ENCODE measurements at regions not wholly inside any gene's neighbourhood (a gene's known extent, or its start where the extent isn't known, plus 50 kb on each side); places are given as distances from the start of the nearest gene placed in this dataset.

DNA sequence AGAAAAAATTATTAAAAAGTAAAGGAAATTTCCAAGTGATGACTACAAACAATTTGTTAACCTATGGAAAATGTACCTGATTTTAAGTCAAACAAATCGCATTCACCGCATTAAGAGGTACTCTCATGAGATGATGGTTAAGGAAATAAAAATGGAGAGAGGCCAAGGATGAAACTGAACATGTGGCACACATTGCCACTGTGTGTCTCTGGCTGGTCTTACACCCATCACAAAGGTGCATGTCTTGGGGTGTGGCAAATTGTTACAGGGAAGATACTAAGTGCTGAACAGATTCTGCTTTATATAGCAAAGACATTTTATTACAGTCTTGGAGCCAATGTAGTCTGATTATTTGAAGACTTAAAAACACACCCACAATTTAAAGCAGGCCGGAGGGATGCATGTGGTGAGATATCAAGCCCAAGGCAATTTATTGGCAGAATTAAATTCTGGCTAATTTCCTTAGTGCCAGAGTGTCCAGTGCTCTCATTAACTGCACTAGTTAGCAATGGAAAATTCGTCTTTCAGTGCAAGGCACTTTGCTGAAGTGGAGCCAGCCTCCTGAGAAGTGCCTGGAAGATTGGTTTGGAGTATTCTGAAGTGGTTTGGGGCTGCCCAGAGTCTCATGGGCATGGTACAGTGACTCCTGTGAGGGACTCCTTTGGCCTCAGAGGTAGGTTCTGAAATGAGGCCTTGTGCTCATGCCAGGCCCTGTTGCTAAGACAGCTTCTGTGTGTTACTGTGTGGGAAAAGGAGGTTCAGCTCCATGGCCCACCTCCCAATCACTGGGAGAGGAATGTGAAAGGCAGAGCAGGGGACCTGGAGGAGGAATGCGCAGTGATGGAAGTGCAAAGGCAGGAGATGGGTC, 166.9 kb downstream of the BRMS1L start:
- DNase-seq (ENCODE audit: low read depth): no peak
- no peak overlapping the region for H3K4me3 ChIP-seq (ENCODE audit: low read depth, low read length)

DNA sequence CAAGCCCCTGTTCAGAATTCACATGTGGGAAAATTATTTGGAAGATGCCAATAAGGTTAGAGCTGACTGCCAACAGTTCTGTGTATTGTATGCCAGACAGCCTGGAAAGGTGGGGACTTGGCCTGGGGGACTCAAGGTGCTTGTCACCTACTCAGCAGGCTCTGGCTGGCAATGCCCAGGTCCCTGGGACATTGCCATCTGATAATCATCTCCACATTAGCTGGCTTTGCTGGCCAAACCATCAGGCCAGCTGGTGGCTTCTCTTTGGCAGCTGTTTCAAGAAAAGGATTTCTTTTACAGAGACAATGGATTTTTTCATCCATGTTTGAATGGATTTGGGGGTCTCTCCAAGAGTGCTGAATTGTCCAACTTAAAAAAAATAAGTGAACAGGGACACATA, 165.2 kb downstream of the BRMS1L start:
- DNase-seq (ENCODE audit: low read depth): no peak
- no peak overlapping the region for H3K4me3 ChIP-seq (ENCODE audit: low read depth, low read length)

DNA sequence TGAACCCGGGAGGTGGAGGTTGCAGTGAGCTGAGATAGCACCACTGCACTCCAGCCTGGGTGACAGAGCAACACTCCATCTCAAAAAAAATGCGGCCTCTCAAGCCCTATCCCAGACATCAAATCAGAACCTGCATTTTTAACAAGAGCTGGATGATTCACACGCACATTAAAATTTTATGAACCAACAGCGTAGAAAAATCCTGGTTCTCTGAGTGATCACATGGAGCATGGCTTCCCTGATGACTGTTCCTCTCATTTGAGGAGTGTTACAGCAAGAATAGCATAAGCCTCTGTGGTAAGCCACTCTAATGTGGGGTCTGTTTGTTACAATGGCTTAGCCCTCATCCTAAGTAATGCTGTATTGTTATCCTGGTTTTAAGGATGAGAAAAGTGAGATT, 163.6 kb downstream of the BRMS1L start:
- H3K4me3 ChIP-seq (ENCODE audit: low read depth, low read length): no peak overlapping the region
- no peak for DNase-seq (ENCODE audit: low read depth)

DNA sequence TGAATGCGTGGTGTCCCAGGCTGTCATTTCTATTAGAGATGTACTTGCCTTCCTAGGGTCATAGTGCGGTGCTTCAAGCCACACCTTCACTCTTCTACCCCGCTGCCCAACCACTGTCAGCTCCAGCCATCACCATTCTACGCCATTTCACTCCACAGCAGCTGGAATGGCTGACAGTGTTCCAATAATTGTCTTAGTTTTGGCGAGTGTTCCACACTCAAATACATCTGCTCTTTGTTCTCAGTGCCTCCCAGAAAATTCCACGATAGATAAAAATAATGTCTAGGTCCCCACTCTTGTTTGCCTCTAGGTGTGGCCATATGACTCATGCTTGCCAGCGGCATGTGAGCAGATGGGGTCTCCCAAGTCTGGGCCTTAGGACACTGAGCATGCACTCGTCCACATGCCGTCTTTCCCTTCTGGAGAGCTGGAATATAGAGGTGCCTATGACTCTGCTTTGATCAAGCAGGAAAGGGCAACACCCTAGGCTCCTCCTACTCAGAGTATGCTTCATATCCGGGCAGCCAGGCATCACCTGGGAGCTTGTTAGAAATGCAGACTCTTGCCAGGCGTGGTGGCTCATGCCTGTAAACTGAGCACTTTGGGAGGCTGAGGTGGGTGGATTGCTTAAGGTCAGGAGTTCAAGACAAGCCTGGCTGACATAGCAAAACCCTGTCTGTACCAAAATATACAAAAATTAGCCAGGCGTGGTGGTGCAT, 163.0 kb downstream of the BRMS1L start:
- H3K4me3 ChIP-seq (ENCODE audit: low read depth, low read length): no peak overlapping the region
- no peak for DNase-seq (ENCODE audit: low read depth)

DNA sequence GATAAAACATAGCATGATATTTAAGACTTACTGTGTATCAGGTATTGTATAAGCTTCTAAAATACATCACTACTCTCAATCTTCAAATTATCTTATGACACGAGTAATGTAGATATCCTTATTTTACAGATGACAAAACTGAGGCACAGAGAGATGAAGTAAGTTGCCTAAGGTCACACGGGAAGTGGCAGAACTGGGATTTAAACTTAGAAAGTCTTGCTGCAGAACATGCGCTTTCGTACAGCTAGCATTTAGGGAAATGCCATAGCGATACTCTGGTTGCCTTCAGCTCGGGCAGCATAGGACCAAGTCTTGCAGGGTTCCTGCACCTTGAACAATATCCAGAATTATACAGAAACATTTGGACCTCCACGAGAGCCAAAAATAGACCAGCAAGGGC, 162.4 kb downstream of the BRMS1L start:
- no peak for DNase-seq (ENCODE audit: low read depth)
- no peak overlapping the region for H3K4me3 ChIP-seq (ENCODE audit: low read depth, low read length)

DNA sequence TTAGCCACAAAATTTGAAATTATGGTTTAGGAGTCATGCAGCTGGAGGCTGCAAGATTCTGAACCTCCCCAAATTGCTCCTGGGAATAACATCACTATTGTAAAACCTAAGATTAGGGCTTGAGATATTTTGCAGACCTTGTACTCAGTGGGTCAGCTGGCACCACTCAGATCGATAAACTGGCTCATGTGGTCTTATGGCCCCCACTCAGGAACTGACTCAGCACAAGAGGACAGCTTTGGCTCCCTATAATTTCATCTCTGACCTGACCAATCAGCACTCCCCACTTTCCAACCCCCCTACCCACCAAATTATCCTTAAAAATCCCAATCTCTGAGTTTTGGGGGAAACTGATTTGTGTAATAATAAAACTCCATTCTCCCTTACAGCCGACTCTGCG, 161.6 kb downstream of the BRMS1L start:
- no peak for DNase-seq (ENCODE audit: low read depth)
- no peak overlapping the region for H3K4me3 ChIP-seq (ENCODE audit: low read depth, low read length)

DNA sequence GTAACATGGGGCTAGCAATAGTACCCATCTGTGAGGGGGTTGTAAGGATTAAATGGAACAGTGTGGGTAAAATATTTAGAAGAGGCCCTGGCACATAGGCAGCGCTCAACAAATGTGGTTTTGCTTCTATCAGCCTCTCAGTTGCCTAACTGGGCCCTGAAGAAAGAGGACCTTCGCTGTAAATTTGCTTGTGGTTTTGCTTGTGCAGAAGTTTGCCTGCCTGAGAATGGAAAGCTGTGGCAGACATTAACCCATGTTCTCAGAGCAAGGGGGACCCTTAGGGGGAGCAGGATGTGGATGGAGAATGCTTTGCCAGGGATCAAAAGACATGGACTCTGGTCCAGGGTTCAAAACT, 160.1 kb downstream of the BRMS1L start:
- DNase-seq (ENCODE audit: low read depth): no peak
- H3K4me3 ChIP-seq (ENCODE audit: low read depth, low read length): no peak overlapping the region

DNA sequence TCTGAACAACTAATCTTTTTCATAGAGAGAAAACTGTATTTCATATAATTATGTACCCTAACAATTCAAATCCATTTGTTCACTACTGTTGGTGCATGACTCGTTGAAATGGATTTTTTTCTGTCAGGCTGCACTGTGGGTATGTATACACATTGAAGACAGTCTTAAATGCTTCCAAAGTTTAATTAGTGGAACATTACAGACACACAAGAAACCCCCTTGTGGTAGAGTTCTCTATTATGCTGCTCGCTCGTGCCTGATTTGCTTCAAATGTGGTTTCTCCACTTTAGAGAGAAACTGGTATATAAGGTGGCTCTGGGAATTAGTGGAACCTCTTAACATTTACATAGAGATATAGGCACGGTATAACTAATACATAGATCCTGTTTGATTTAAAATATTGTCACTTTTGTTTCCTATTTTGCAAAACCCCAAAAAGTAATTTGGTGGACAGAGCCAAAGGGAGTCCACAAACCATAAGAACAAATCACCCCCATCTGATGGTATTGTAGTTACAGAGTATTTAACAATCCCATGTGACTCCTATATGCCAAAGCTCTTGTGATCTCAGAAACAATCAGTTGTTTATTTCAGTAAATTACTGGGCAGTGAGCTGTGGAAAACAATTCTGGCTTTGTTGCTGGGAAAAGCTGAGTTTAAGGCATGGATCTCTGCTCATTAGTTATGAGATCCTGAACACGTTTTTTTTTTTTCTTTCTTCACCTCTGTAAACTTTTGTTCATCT, 159.5 kb downstream of the BRMS1L start:
- H3K4me3 ChIP-seq (ENCODE audit: low read depth, low read length): no peak overlapping the region
- no peak for DNase-seq (ENCODE audit: low read depth)

DNA sequence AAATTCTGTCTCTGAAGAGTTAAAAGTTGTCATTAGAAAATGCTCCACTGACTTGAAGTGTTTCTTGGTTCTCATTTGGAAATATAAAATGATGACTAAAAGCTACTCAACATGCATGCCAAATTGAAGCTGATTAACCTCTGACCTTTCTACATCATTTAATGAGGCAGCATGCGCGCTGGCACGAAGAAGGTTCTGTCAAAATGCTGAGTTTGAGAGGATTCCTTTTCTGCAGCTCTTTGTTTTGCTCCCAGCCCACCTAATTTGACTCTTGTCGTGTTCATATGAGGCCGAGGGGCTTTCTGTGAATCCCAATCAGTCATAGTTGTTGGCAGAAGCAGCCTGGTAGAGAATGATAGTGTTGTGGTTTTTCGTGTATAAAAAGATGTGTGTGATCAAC, 153.4 kb downstream of the BRMS1L start:
- H3K4me3 ChIP-seq (ENCODE audit: low read depth, low read length): no peak overlapping the region
- no peak for DNase-seq (ENCODE audit: low read depth)

DNA sequence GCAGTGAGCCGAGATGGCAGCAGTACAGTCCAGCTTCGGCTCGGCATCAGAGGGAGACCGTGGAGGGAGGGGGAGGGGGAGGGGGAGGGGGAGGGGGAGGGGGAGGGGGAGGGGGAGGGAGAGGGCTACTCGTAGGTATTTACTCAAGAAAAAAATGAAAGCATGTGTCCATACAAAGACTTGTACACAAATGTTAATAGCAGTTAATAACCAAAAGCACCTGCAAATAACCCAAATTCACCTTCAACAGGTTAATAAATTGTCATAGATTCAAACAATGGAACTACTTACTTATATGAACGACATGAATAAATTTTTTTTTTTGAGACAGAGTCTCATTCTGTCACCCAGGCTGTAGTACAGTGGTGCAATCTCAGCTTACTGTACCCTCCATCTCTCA, 152.4 kb downstream of the BRMS1L start:
- no peak for DNase-seq (ENCODE audit: low read depth)
- no peak overlapping the region for H3K4me3 ChIP-seq (ENCODE audit: low read depth, low read length)

DNA sequence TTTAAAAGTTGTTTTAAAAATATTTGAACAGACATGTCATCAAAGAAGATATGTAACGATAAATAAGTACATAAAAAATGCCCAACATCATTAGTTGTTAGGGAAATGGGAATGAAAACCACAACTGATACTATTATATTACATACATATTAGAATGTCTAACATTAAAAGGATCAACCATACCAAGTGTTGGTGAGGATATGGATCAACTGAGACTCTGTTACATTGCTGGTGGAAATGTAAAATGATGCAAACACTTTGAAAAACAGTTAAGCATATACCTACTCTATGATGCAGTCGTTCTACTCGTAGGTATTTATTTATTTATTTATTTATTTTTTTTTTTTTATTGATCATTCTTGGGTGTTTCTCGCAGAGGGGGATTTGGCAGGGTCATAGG, 149.7 kb downstream of the BRMS1L start:
- no peak for DNase-seq (ENCODE audit: low read depth)

DNA sequence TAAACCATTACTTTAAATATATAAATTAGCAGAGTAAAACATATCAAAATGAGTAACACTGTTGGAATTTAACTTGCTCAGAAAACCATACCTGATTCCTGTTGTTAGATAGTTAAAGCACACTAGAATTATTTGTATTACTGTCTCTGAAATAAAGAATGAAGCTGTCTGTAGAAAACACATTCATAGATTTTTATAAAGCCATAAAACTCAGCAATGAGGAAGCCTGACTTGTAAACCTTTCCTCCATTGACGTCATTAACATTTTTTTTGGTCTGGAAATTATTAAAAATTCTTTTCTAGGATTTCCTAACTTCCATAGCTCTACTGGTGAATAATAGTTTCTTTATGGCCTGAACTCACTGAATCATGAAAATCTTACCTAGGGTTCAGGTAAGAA, 147.6 kb downstream of the BRMS1L start:
- no peak for DNase-seq (ENCODE audit: low read depth)
- H3K4me3 ChIP-seq (ENCODE audit: low read depth, low read length): no peak overlapping the region

More for the DNA sequence above, 149.7 kb downstream of the BRMS1L start:
- H3K4me3 ChIP-seq (ENCODE audit: low read depth, low read length): no peak overlapping the region

DNA sequence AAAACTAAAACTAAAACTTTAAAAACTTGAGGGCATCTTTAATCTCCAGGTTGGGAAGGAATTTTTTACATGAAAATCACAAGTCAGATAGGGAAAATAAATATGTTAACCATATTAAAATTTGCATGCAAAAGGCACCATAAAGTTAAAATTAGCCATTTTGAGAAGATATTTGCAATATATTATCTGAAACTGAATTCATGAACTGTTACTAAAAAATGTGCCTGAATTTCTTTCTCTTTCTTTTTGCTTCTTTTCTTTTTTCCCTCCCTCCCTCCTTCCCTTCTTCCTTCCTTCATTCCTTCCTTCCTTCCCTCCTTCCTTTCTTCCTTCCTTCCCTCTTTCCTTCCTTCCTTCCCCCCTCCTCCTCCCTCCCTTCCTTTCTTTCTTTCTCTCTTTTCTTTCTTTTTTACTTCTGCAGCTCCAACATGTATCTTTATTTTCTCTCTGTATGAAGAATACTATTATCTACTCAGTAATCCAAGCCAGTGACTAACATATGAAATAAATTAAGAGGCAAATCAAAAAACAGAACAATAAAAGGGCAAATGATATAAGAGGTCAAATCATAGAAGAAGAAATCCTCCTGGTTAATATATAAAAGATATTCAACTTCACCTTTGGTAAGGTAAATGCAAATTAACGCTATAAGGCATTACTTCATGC, 146.0 kb downstream of the BRMS1L start:
- H3K4me3 ChIP-seq (ENCODE audit: low read depth, low read length): no peak overlapping the region
- no peak for DNase-seq (ENCODE audit: low read depth)

DNA sequence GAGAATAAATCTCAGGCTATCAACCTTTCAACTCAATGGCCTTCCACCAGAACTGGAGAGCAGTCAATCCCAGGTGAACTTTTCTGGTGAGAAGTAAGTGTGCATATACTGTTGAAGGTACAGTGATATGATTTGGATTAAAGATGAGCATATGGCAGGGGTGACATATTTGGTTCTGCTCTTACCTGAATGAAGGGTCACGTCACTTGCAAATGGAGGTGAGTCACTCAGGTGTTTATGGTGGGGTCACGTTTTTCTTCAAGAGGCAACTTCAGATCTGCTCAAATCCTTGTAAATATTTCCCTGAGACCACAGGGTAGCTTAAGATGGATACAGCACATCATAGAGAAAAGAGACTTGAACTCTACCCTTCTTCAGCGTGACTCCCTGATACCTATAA, 143.2 kb downstream of the BRMS1L start:
- no peak for DNase-seq (ENCODE audit: low read depth)
- no peak overlapping the region for H3K4me3 ChIP-seq (ENCODE audit: low read depth, low read length)

DNA sequence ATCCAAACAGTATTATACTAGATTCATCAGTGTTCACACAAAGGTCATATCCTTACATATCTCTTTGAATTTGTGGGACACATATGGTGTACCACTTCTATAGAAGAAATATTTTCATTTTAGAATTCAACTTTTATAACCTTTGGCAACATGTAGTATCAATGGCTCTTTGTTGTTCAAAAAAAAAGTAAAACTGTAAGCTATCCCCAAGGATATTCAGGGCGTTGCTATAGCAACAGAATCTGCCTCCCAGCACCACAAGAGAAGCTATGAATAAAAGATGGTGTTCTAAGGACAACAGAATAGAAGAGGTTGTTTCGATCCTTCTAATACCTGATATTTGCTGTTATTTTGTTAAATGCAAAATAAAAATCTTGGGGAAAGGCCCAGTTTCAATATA, 139.3 kb downstream of the BRMS1L start:
- H3K4me3 ChIP-seq (ENCODE audit: low read depth, low read length): no peak overlapping the region
- no peak for DNase-seq (ENCODE audit: low read depth)

DNA sequence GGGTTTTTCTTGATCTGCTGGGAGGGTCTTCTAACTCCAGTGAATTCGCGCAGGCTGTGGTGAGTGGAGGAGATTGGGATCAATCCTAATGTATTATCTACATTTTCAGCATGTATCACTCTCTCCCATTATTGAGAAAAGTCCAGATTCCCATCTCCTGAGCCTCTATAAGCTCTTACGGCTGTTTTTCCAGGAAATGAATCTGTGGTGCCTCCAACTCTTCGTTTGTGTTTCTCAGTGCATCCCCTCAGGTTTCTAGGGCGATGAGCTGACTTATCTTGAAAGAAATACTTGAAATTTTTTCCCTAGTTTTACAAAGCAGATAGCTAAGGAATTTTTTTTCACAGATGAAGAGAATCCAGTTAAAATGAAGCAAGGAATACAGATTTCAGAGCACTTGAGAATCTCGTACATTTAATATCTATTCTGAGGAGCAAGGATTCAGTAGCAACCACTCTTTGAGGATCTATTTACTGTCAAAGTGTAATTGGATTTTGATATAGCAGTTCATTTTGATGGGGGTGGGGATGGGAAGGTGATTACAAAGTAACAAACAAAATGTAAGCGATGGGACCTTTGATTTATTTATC, 138.7 kb downstream of the BRMS1L start:
- H3K4me3 ChIP-seq (ENCODE audit: low read depth, low read length): no peak overlapping the region
- DNase-seq (ENCODE audit: low read depth): no peak

DNA sequence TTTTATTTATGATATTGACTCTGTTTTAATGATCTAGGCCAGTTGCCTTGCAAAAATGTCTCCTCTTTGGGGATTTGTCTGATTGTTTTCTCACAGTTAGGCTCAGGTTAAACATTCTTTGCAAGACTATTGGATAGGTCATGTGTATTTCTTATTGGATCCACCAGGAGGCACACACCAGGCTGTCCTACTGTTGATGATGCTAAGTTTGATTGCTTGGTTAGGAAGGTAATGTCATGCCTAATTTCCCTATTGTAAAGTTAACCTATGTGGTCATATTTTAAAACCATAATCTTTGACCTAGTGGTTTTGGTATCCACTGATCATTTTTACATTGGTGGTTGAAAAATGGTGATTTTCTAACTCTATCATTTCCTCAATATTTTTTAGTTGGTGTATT, 137.1 kb downstream of the BRMS1L start:
- no peak for DNase-seq (ENCODE audit: low read depth)
- H3K4me3 ChIP-seq (ENCODE audit: low read depth, low read length): no peak overlapping the region

DNA sequence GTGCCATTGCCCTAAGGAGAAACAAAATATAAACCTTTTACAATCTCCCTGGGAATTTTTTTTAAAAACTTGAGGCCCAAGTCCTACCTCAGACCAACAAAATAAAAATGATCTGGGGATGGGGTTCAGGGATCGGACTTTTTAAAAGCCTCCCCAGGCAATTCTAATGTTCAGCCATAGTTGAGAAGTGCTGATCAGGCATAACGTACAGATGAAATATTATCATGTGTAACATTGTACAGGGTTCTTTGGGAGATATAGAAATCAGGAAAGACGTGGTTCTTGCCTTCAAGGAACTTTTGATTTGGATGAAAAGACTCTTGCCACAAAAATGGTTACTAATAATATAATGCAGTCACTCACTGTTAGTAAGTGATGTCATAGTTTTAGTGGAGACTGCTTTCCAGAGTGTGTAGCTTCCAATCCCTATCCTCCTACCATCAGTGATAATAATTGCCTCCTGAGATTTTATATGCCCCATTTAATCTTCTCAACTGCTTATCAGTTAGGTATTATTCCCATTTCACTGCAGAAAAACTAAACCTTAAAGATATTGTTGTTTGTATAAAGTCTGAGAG, 135.6 kb downstream of the BRMS1L start:
- no peak for DNase-seq (ENCODE audit: low read depth)

DNA sequence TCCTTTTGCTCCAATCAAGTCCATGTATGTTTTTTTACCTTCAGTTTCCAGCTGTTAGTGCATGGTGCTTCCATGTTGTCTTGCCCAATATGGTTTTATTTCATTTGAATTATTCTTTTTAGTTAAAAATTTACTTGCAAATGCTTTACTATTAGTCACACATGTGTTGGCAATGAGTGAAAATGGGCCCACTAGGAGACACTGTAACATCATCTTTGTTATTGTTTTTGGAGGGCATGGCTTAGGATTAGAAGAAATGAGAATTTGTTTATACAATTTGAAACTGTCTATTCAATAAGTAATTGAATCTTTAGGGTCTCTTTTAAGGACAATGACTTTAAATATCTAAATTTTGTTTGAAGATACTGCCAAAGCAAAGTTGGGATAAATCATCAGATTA, 133.7 kb downstream of the BRMS1L start:
- H3K4me3 ChIP-seq (ENCODE audit: low read depth, low read length): no peak overlapping the region
- no peak for DNase-seq (ENCODE audit: low read depth)

More for the DNA sequence above, 135.6 kb downstream of the BRMS1L start:
- no peak overlapping the region for H3K4me3 ChIP-seq (ENCODE audit: low read depth, low read length)
